H9 (cell line): ENCODE measurements at regions not wholly inside any gene's neighbourhood (a gene's known extent, or its start where the extent isn't known, plus 50 kb on each side); places are given as distances from the start of the nearest gene placed in this dataset.

ENCODE experiments used
- DNase-seq: peaks from one replicate; pipeline ENCODE4 v3.0.0-alpha.2; 2017
- H2AFZ ChIP-seq: one replicate; pipeline ENCODE4 v1.6.1; 2013; ENCODE audit warnings: mild to moderate bottlenecking, low read length, control low read depth, moderate library complexity
- H2AK5ac ChIP-seq: 2 replicates; pipeline ENCODE4 v1.6.1; 2013; ENCODE audit warnings: low read length, control low read depth, mixed read lengths; ENCODE audit not compliant: insufficient read length
- H2BK120ac ChIP-seq: one replicate; pipeline ENCODE4 v1.6.1; 2013; ENCODE audit warnings: low read depth, mild to moderate bottlenecking, low read length, control low read depth, inconsistent platforms; ENCODE audit not compliant: poor library complexity, severe bottlenecking
- H2BK12ac ChIP-seq: 2 replicates; pipeline ENCODE4 v1.6.1; 2013; ENCODE audit warnings: low read length, control low read depth, mixed read lengths, low read depth; ENCODE audit not compliant: insufficient read length
- H2BK15ac ChIP-seq: 2 replicates; pipeline ENCODE4 v1.6.1; 2013; ENCODE audit warnings: low read depth, low read length, control low read depth
- H2BK20ac ChIP-seq: one replicate; pipeline ENCODE4 v1.6.1; 2013; ENCODE audit warnings: low read depth, mild to moderate bottlenecking, low read length, control low read depth, inconsistent platforms; ENCODE audit not compliant: poor library complexity, severe bottlenecking
- H2BK5ac ChIP-seq: 2 replicates; pipeline ENCODE4 v1.6.1; 2013; ENCODE audit warnings: low read length, control low read depth, mixed read lengths; ENCODE audit not compliant: insufficient read length
- H3K14ac ChIP-seq: 2 replicates; pipeline ENCODE4 v1.6.1; 2013; ENCODE audit warnings: low read length, control low read depth; ENCODE audit not compliant: insufficient read depth
- H3K18ac ChIP-seq: 2 replicates; pipeline ENCODE4 v1.6.1; 2013; ENCODE audit warnings: low read depth, mild to moderate bottlenecking, mixed read lengths, low read length, control low read depth; ENCODE audit not compliant: insufficient read length
- H3K23ac ChIP-seq: 2 replicates; pipeline ENCODE4 v1.6.1; 2013; ENCODE audit warnings: low read length, control low read depth, mixed read lengths, low read depth; ENCODE audit not compliant: insufficient read length
- H3K23me2 ChIP-seq: 2 replicates; pipeline ENCODE4 v1.6.1; 2013; ENCODE audit warnings: low read depth, mild to moderate bottlenecking, mixed read lengths, low read length, control low read depth; ENCODE audit not compliant: insufficient read length, poor library complexity, severe bottlenecking
- H3K27ac ChIP-seq: 2 replicates; pipeline ENCODE4 v1.5.1; 2013; ENCODE audit warnings: low read length, control low read depth, mixed read lengths, low read depth; ENCODE audit not compliant: insufficient read length
- H3K27me3 ChIP-seq: 2 replicates; pipeline ENCODE4 v1.6.1; 2013; ENCODE audit warnings: low read length, control low read depth, inconsistent platforms; ENCODE audit not compliant: insufficient read depth
- H3K4ac ChIP-seq: 2 replicates; pipeline ENCODE4 v1.6.1; 2013; ENCODE audit warnings: low read depth, mild to moderate bottlenecking, control low read depth, inconsistent platforms, low read length, moderate library complexity
- H3K4me1 ChIP-seq: 2 replicates; pipeline ENCODE4 v1.6.1; 2013; ENCODE audit warnings: low read length, control low read depth, inconsistent platforms; ENCODE audit not compliant: insufficient read depth
- H3K4me2 ChIP-seq: 2 replicates; pipeline ENCODE4 v1.6.1; 2013; ENCODE audit warnings: low read length, control low read depth, mixed read lengths; ENCODE audit not compliant: insufficient read length, insufficient read depth
- H3K56ac ChIP-seq: 2 replicates; pipeline ENCODE4 v1.6.1; 2013; ENCODE audit warnings: low read depth, mild to moderate bottlenecking, mixed read lengths, low read length, control low read depth; ENCODE audit not compliant: insufficient read length
- H3K79me1 ChIP-seq: 2 replicates; pipeline ENCODE4 v1.6.1; 2013; ENCODE audit warnings: low read depth, mild to moderate bottlenecking, moderate library complexity, low read length, control low read depth, inconsistent platforms; ENCODE audit not compliant: insufficient read depth, poor library complexity, severe bottlenecking
- H3K79me2 ChIP-seq: 2 replicates; pipeline ENCODE4 v1.6.1; 2013; ENCODE audit warnings: low read length, control low read depth, inconsistent platforms; ENCODE audit not compliant: insufficient read depth
- H3K9ac ChIP-seq: 2 replicates; pipeline ENCODE4 v1.6.1; 2013; ENCODE audit warnings: low read length, control low read depth, mixed read lengths; ENCODE audit not compliant: insufficient read length; ENCODE audit errors: extremely low read depth
- H3K9me3 ChIP-seq: one replicate; pipeline ENCODE4 v1.6.1; 2013; ENCODE audit warnings: low read depth, low read length, inconsistent platforms; ENCODE audit not compliant: control insufficient read depth
- H3T11ph ChIP-seq: one replicate; pipeline ENCODE4 v1.6.1; 2013; ENCODE audit warnings: mild to moderate bottlenecking, low read length, control low read depth, inconsistent platforms
- H4K20me1 ChIP-seq: one replicate; pipeline ENCODE4 v1.6.1; 2013; ENCODE audit not compliant: control insufficient read depth, insufficient read length, insufficient read depth
- H4K5ac ChIP-seq: 2 replicates; pipeline ENCODE4 v1.6.1; 2013; ENCODE audit warnings: low read depth, mild to moderate bottlenecking, mixed read lengths, low read length, control low read depth; ENCODE audit not compliant: insufficient read length
- H4K8ac ChIP-seq: replicated peaks from 2 replicates; pipeline ENCODE4 v1.6.1; 2013; ENCODE audit warnings: low read length, control low read depth, mixed read lengths, low read depth; ENCODE audit not compliant: insufficient read length
- H4K91ac ChIP-seq: 2 replicates; pipeline ENCODE4 v1.6.1; 2013; ENCODE audit warnings: low read depth, mild to moderate bottlenecking, moderate library complexity, mixed read lengths, low read length, control low read depth; ENCODE audit not compliant: insufficient read length
- H3K27ac Mint-ChIP-seq, 3 experiments: 2 replicates in 2 of 3; 3 replicates in 1 of 3; pipeline ENCODE4 v1.8.0; 2020 to 2021; ENCODE audit warnings: mixed read lengths in 3 of 3, mild to moderate bottlenecking in 1 of 3, moderate library complexity in 1 of 3
- H3K27me3 Mint-ChIP-seq: 2 replicates; pipeline ENCODE4 v1.8.0; 2021; ENCODE audit warnings: low read depth, mild to moderate bottlenecking, moderate library complexity, mixed read lengths
- H3K36me3 Mint-ChIP-seq, 3 experiments: 2 replicates in 2 of 3; 3 replicates in 1 of 3; pipeline ENCODE4 v1.8.0; 2020 to 2021; ENCODE audit warnings: low read depth in 3 of 3, mixed read lengths in 3 of 3; ENCODE audit not compliant: insufficient read depth in 1 of 3
- H3K4me1 Mint-ChIP-seq, 2 experiments: 2 replicates each; pipeline ENCODE4 v1.8.0; 2020; ENCODE audit warnings: mixed read lengths in 2 of 2
- H3K4me3 Mint-ChIP-seq, 2 experiments: 2 replicates in 1 of 2; 3 replicates in 1 of 2; pipeline ENCODE4 v1.8.0; 2020 to 2021; ENCODE audit warnings: mild to moderate bottlenecking in 2 of 2, mixed read lengths in 2 of 2, moderate library complexity in 1 of 2
- H3K9me3 Mint-ChIP-seq, 2 experiments: 2 replicates in 1 of 2; 3 replicates in 1 of 2; pipeline ENCODE4 v1.8.0; 2020; ENCODE audit warnings: mild to moderate bottlenecking in 2 of 2, mixed read lengths in 2 of 2, moderate library complexity in 1 of 2
- WGBS: extraction: QIAGEN DNeasy Blood & Tissue Kit; methylation state at CpG from one replicate; pipeline ENCODE4 v1.1.7; 2013; ENCODE audit warnings: missing lambda C conversion rate, low lambda C conversion rate, mixed read lengths; ENCODE audit not compliant: insufficient read length; ENCODE audit errors: extremely low coverage; 5-methylcytosine and 5-hydroxymethylcytosine counted together
- TF ChIP-seq, protein P1 (sequence below): fragments of 200-600 bp; sonication (generic); conservative IDR thresholded peaks from 3 replicates; pipeline ENCODE4 v1.8.0; 2021; ENCODE audit warnings: antibody characterized with exemption, mild to moderate bottlenecking

GRCh38 chr11:27183672-27184457 lies 143.2 kb downstream of the BBOX1 start:
- no peak overlapping the region for H3K4ac ChIP-seq
- H3K79me1 ChIP-seq = no peaks in the 10 kb centered on the region
- H4K5ac ChIP-seq = no peak overlapping the region
- WGBS = no CpG with 5 or more reads among the region's 6 CpGs
- no peak overlapping the region for H2BK120ac ChIP-seq
- H2BK15ac ChIP-seq = no peak overlapping the region
- TF ChIP-seq, protein P1, sequence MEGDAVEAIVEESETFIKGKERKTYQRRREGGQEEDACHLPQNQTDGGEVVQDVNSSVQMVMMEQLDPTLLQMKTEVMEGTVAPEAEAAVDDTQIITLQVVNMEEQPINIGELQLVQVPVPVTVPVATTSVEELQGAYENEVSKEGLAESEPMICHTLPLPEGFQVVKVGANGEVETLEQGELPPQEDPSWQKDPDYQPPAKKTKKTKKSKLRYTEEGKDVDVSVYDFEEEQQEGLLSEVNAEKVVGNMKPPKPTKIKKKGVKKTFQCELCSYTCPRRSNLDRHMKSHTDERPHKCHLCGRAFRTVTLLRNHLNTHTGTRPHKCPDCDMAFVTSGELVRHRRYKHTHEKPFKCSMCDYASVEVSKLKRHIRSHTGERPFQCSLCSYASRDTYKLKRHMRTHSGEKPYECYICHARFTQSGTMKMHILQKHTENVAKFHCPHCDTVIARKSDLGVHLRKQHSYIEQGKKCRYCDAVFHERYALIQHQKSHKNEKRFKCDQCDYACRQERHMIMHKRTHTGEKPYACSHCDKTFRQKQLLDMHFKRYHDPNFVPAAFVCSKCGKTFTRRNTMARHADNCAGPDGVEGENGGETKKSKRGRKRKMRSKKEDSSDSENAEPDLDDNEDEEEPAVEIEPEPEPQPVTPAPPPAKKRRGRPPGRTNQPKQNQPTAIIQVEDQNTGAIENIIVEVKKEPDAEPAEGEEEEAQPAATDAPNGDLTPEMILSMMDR = peak; percentile 87
- H3K27me3 ChIP-seq = no peaks in the 10 kb centered on the region
- no peaks in the 10 kb centered on the region for H3K79me2 ChIP-seq
- no peak overlapping the region for H2AK5ac ChIP-seq
- H3T11ph ChIP-seq = no peak overlapping the region
- H3K36me3 Mint-ChIP-seq = peaks cover 0 to 8% (median 0%) of the 10 kb centered on the region in 3 experiments; a peak in 2 of 7 replicates
- H3K18ac ChIP-seq = no peak overlapping the region
- no peak overlapping the region for H3K56ac ChIP-seq
- no peaks in the 10 kb centered on the region for H3K9me3 ChIP-seq
- no peak overlapping the region for H4K91ac ChIP-seq
- no peak overlapping the region for H2AFZ ChIP-seq
- no peak overlapping the region for H2BK20ac ChIP-seq
- H3K4me1 Mint-ChIP-seq = peaks cover 8% of the 10 kb centered on the region in 2 experiments
- H3K23ac ChIP-seq = no peak overlapping the region
- H3K27ac ChIP-seq = no peak overlapping the region
- H3K14ac ChIP-seq = no peak overlapping the region
- H4K8ac ChIP-seq = no peak overlapping the region
- no peak overlapping the region for H3K4me3 Mint-ChIP-seq
- H2BK12ac ChIP-seq = no peak overlapping the region
- no peaks in the 10 kb centered on the region for H3K4me1 ChIP-seq
- no peaks in the 10 kb centered on the region for H3K27me3 Mint-ChIP-seq
- H3K27ac Mint-ChIP-seq = no peak overlapping the region
- H3K9me3 Mint-ChIP-seq = peaks cover 0 to 6% of the 10 kb centered on the region in 2 experiments; a peak in 2 of 5 replicates
- H3K9ac ChIP-seq = no peak overlapping the region
- no peak for DNase-seq
- H3K23me2 ChIP-seq = no peaks in the 10 kb centered on the region
- H4K20me1 ChIP-seq = no peaks in the 10 kb centered on the region
- H3K4me2 ChIP-seq = no peak overlapping the region
- H2BK5ac ChIP-seq = no peak overlapping the region
